NCI-H69 (cell line): ENCODE measurements at regions not wholly inside any gene's neighbourhood (a gene's known extent, or its start where the extent isn't known, plus 50 kb on each side); places are given as distances from the start of the nearest gene placed in this dataset.

ENCODE experiments used
- DNase-seq: peaks from one replicate; lab custom pipeline; 2025; lab: John Stamatoyannopoulos, UW

DNA sequence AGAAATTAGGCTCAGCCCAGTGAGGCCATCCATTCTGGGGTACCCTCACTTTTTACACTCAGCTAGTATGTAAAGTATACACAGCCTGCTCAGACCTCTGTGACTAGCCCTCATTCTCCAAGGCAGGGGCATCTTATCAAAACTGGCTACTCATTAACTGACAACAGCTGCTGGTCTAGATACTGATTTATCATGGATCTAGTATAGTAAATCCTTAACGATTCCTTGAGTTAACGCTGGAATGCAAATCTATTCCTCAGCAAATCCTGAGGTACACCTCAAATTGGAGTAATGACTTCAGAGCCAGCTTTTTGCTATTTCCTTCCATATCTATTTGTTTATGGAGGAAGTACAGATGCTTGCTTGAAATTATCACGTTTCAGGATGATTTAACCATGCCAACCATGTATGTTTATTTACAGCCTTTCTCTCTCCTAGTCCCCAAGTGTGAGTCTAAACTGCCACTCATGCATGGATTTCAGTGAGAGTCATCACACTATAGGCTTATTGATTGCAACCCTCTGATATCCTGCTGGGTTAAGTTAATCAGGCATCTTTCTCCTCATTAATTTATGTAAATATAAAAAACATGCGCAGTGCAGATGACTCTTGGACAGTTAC lies 70.2 kb upstream of the DOK6 start:
- DNase-seq, result peak; percentile 44

DNA sequence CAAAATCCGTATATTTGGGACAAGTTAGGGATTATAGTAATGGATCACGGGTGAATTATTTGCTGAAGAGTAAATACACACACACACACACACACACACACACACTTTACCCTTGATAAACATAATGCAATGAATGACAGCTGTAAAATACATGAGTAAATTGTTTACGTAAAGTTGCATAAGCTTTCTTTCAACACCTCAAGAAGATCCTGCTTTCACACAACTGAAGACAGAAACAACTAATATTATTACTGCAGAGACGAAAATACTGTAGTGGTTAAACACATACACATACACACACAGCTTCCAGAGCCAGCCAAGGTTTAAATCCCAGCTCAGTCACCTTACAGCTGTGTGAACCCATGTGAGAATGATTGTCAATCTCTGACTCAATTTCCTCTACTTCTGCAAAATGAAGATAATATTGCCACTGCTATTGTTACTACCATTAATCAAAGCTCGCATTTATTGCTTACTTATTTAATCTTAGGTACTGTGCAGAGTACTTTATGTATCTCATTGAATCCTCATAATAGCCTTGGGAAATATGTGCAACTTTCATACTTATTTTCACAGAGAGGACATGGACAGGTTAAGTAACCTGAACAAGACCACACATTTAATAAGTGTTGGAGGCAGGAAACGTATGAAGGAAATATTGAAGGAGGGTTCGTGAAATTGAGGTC lies 50.6 kb upstream of the DOK6 start:
- DNase-seq, result no peak
